Amniotic epithelial cell (primary cell): ENCODE measurements at regions not wholly inside any gene's neighbourhood (a gene's known extent, or its start where the extent isn't known, plus 50 kb on each side); places are given as distances from the start of the nearest gene placed in this dataset.
A peak's percentile ranks its signal among the peaks of the same experiment; 100 is the strongest.

ENCODE experiments used
- DNase-seq: peaks from one replicate; pipeline ENCODE4 v3.0.0-alpha.2; 2010; ENCODE audit warnings: low read depth

GRCh38 chr9:134585746-134586706 is 55.6 kb upstream of the COL5A1 start:
- DNase-seq, result peak; percentile 64

- DNase-seq, result no peak
These were observed 51.9 kb upstream of the COL5A1 start for GRCh38 chr9:134589748-134590147.

DNA sequence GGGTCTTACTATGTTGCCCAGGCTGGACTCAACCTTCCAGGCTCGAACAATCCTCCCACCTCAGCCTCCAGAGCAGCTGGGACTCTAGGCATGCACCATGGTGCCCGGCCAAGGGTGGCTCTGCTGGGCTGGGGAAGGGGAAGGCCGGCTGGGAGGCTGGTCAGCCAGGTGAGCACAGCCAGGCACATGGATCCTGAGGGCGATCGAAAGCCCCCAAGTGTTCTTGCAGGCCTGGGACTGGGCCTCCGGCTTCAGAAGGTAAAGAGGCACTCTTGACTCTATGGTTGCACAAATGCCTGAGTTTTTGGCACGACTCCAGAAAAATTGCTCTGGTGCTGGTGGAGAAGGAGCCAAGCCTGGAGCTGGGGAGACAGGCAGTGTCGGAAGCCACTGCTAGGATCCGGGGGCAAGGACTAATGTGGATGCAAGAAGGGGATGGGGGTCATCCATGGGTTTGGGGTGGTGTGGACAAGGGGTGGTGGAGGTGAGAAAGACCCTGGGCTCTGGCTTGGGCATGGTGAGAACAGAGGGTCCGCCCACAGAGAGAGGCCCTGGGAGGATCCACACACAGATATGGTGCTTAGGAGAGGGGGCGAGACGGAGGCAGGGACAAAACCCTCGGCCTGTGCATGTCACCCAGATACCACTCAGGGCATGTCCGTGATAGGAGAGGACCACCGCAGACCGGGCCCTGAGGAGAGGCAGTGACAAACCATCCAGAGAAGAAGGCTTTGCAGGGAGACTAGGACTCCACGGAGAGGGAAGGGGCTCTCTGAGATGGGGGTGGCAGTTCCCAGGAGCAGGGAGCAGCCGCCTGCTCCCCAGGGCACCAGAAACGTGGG is 51.1 kb upstream of the COL5A1 start:
- DNase-seq, result peak; percentile 78

DNA sequence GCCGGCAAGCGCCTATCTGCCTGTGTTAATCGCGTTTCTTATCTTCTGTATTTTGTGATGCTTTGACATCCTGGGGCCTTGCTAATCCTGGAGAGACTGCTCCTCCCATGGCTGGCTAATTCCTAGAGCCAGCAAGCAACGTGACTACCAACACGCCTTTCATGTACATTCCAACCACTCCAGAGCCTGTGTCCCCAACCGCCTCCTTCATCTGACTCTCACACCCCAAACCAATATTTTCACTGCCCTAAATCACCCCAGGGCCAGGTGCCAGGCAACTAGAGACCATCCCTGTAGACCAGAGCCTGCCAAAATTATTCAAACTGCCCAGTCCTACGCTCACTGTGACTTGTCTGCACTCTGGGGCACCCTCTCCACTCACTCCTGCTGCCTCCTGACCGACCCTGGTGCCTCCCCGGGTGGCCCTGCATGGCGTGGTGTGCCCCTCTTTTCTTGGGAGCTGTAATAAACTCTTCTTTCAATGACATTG is 50.5 kb upstream of the COL5A1 start:
- DNase-seq, result peak; percentile 67

DNA sequence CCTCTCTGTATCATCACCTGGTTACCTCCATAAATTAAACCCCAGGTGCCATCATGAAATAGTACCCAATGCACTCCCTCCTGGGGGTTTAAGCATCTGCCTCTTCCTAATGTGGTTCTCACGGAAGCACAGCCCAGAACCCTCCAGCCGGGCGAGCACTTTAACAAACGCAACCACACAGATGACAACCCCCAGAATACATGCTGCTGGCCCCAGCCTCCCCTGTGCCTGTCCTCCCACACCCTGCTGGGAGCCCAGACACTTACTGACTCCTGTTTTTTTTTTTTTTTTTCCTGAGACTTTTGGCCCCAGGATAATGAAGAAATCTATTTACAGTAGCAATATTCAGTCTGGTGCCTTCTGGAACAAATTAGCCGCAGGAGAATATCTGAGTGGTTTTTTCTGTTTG is 50.0 kb upstream of the COL5A1 start:
- DNase-seq, result peak; percentile 72
